ENCODE measurements at regions not wholly inside any gene's neighbourhood (a gene's known extent, or its start where the extent isn't known, plus 50 kb on each side); places are given as distances from the start of the nearest gene placed in this dataset.
"Not testable (repeated sequence)": the region's sequence is repeated elsewhere in the genome, so short reads cannot be mapped to it uniquely, and the experiment has no call there.

- no peaks in the 10 kb centered on the region for H3K9me3 ChIP-seq
- WGBS, 4 donors = 76 to 84% (median 77%) methylated on average over 12 of the region's 12 CpGs
- H3K27me3 ChIP-seq = peaks cover 0 to 8% (median 0%) of the 10 kb centered on the region in 9 donors
- DNase-seq (no peak), ATAC-seq (no peak)
- H3K36me3 ChIP-seq = no peaks in the 10 kb centered on the region
- H3K27ac ChIP-seq = no peak overlapping the region
- no peak overlapping the region for H3K4me3 ChIP-seq
- TF ChIP-seq POLR2A (IDR thresholded peaks at IDR 0.05) (no peak), CTCF (IDR thresholded peaks at IDR 0.05) (no peak)
- no peaks in the 10 kb centered on the region for H3K4me1 ChIP-seq
- intact Hi-C loops (cut with DNase I) = no loop called here
These were observed 180.7 kb upstream of the PFKP start for GRCh38 chr10:2886662-2887061.

- H3K4me1 ChIP-seq = no peaks in the 10 kb centered on the region
- intact Hi-C loops (cut with DNase I) = no loop called here
- DNase-seq = no peak
- no peak overlapping the region for H3K4me3 ChIP-seq
- peaks cover 0 to 4% (median 0%) of the 10 kb centered on the region in 9 donors for H3K27me3 ChIP-seq
- no peaks in the 10 kb centered on the region for H3K9me3 ChIP-seq
- no peaks in the 10 kb centered on the region for H3K36me3 ChIP-seq
- no peak for ATAC-seq
- TF ChIP-seq POLR2A (IDR thresholded peaks at IDR 0.05) (no peak), CTCF (IDR thresholded peaks at IDR 0.05) (no peak)
- H3K27ac ChIP-seq = no peak overlapping the region
- 76 to 84% (median 80%) methylated on average over 10 of the region's 10 CpGs for WGBS, 4 donors
These were observed 181.8 kb upstream of the PFKP start for GRCh38 chr10:2885288-2886278.

GRCh38 chr10:2883983-2884540, 183.3 kb upstream of the PFKP start:
- H3K27ac ChIP-seq; intact Hi-C loops (cut with DNase I); H3K36me3 ChIP-seq; H3K4me1 ChIP-seq; H3K27me3 ChIP-seq; DNase-seq; ATAC-seq; H3K4me3 ChIP-seq; H3K9me3 ChIP-seq: not testable (repeated sequence)
- 83 to 87% (median 84%) methylated on average over 4 of the region's 4 CpGs for WGBS, 4 donors

- Histone ChIP-seq H3K27me3 (peaks cover 0 to 6% (median 0%) of the 10 kb centered on the region in 9 donors), H3K27ac (no peak overlapping the region), H3K36me3 (no peaks in the 10 kb centered on the region), H3K4me3 (no peak overlapping the region), H3K9me3 (peaks cover 0 to 3% (median 0%) of the 10 kb centered on the region in 12 donors), H3K4me1 (no peaks in the 10 kb centered on the region)
- no peak for TF ChIP-seq POLR2A (IDR thresholded peaks at IDR 0.05)
- no peak for TF ChIP-seq CTCF (IDR thresholded peaks at IDR 0.05)
- intact Hi-C loops (cut with DNase I) = no loop called here
- ATAC-seq (no peak), DNase-seq (no peak)
- WGBS, 4 donors = 84 to 98% (median 86%) methylated on average over 1 of the region's 1 CpG
These were observed 184.1 kb upstream of the PFKP start for GRCh38 chr10:2883238-2883637.
